ENCODE measurements at regions not wholly inside any gene's neighbourhood (a gene's known extent, or its start where the extent isn't known, plus 50 kb on each side); places are given as distances from the start of the nearest gene placed in this dataset.

DNA sequence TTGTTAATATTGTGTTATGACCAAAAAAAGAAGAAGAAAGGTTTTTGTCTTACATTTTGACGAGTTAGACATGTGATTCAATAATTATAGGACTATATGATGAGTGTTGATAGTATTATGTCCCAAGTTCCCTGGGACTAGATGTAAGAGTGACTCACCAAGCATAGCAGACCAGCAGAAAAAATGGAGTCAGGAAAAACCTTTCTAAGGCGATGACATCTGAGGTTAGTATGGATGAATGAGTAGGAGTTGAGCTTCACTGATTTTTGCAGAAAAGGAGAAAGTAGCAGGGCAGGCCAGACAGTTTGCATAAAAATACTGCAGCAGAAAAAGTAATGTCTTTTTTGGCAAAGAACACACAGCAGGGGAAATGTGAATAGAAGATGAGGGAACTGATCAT lies 1041.3 kb upstream of the ADGRL4 start:
- FAIRE-seq, result no peak
- no peak for DNase-seq (ENCODE audit: low spot score)

DNA sequence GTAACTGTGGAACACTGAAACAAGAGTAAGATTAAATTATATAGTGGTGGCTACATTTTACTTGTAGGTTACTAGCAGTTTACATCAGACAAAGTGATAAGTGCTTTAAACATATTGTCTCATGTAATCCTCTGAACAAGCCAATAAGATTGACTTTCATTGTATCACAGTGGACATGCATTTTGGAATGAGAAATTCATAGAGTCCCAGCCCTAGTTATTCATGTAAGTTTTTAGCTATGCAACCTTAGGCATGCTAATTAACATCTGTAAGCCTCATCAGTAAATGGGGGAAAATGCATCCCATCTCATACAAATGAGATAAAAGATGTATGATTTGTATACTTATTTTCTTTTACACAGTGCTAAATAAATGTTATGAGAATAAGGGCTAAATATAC lies 1038.1 kb upstream of the ADGRL4 start:
- DNase-seq (ENCODE audit: low spot score) (no peak), FAIRE-seq (no peak)

DNA sequence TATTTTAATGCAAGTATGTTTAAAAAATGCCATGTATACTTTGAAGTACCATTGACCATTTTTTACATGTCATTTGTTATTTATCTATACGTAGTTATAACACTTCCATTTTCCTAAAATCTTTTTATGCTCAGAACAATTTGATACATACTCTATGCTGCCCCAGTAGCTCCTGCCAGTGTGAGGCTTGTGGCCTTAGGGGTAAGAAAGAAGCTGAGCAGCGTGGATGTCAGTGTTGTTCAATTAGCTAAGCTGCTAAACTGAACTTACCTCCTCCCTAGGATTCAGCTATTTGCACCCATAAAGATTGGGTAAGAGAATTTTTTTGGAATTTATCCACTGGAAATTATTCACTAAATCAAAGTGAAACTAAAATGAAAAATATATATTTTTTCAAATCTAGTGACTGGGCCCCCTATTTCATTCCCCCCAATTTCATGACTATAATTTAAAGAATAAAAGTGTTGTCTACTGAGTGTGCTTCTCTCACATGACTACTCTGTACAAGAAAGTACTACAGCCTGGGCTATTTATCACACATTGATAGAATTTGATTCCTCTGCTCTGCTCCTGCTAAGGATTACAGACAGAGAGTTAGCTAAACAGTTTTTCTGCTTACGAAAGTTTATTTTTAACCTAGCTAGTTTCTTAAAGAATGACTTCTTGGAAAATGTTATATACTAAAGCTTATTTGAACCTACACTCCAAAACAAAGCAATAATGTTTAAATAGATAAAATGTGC lies 1030.3 kb upstream of the ADGRL4 start:
- no peak for FAIRE-seq
- DNase-seq (ENCODE audit: low spot score), result no peak

DNA sequence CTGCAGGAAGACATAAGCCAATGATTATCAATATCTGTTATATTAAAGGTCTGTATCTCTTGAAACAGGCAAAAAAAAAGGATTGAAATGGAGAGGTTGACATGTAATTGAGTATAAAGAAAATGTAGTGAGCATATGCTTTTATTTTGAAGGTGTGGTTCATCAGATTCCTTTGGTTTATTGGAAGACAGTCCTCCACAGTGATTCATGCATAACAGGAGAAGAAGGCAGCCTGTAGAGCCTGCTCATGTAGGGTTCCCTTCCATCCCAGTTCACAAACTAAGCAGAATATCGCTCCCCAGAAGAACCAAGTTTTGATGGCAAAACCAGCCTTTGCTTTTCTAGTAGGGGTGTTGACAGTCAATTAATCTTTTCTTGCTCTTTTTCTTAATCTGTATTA lies 1016.8 kb upstream of the ADGRL4 start:
- FAIRE-seq, result no peak
- DNase-seq (ENCODE audit: low spot score), result no peak

DNA sequence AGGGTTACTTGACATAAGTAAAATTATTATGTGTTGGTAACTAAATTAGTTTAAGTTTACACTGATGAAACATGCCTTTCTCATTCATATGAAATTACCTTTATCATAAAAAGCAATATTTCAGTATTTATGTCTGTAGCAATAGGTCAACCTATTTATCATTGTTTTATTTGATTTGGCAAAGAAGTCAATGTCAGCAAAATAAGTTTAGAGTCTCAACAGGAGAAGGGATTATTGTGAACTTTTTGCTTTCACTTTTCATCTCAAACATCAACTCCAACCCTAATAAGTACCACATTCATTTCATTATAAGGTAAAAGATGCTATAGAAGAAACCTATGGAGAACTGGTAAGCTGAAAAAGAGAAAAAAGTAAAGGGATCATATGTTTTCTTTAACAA lies 1015.4 kb upstream of the ADGRL4 start:
- DNase-seq (ENCODE audit: low spot score) (no peak), FAIRE-seq (no peak)

DNA sequence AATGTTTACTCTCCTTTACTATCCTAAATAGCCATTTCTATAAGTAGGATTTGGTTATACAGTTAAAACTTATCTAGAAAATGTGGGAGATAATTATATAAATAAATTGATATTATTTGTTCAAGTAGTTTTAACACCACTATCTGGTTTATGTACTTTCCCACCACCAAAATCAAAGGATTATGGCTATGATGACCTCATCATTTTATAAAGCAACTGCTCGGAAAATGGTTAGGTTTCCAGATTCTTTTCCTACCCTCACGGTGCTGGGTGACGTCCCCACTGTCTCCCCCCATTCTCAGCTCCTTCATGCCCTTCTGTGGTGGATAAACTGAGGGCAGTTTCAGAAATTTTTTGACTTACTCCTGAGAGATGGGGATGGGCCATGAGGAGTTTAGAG lies 1011.8 kb upstream of the ADGRL4 start:
- no peak for DNase-seq (ENCODE audit: low spot score)
- no peak for FAIRE-seq

DNA sequence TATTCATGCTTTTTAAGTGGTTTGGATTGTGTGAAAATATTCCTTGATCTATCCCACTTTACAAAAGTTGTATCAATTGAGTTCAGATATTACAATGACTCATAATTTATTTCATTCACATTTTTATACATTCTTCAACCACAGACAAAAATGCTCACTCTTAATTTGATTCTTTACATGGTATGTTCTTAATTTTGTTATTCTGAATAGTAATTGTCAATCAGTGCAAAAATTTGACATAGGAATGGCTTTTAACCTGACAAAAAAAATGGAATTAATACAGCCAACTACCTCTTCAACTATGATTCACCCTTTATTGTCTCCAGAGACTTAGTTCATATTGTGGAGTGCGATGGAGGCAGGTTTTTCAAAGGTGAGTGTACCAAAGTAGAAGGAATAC lies 1002.4 kb upstream of the ADGRL4 start:
- DNase-seq (ENCODE audit: low spot score) (no peak), FAIRE-seq (no peak)

DNA sequence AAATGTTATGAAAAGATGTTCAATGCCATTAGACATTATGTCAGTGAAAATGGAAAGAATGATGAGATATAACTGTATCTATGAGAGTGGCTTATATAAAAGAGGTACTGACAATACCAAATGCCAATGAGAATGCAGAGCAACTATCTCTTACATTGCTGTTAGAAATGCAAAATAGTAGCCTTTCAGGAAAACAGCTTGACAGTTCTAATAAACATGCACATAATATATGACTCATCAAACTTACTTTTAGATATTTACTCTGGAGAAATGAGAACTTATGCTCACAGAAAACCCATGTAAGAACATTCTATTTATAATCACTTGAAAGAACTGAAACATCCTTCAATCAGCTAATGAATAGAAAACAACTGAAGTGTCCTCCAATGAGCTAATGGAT lies 996.7 kb upstream of the ADGRL4 start:
- DNase-seq (ENCODE audit: low spot score) (no peak), FAIRE-seq (no peak)

DNA sequence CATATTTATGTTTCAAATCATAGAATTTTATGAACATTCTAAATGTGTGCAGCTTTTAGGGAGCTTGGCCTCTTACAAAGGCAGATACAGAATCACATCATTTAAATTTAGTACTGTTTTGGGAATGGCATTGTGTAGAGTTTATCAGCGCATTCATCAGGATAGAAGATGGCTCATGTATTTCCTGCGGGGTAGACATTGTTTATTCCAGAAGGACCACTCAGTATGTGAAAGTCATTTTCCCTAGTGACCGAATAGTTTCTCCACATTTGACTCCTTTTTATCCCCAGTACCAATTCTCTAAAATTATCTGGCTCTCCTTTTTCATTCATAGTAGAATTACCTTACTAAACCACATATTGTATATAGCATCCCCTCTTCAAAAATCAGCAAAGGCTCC lies 981.9 kb upstream of the ADGRL4 start:
- DNase-seq (ENCODE audit: low spot score) (no peak), FAIRE-seq (no peak)

DNA sequence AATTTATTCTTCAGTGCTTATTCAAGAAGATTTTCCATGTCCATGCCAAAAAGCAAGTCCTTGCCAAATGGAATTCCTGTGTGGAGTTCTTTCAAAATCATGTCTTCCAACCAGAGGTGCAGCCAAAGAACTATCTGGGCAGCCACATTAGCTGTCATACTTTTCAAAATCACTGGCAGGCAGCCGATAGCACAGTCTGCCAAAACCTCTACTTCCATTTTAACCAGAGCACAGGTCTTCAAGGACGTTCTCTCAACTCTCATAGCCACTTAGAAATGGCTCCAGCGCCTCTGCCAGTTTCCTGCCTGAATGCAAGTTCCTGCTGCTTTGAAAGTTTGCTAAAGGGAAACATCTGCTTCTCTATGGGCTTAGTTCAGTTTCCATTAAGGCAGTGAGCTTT lies 975.7 kb upstream of the ADGRL4 start:
- no peak for DNase-seq (ENCODE audit: low spot score)
- no peak for FAIRE-seq

DNA sequence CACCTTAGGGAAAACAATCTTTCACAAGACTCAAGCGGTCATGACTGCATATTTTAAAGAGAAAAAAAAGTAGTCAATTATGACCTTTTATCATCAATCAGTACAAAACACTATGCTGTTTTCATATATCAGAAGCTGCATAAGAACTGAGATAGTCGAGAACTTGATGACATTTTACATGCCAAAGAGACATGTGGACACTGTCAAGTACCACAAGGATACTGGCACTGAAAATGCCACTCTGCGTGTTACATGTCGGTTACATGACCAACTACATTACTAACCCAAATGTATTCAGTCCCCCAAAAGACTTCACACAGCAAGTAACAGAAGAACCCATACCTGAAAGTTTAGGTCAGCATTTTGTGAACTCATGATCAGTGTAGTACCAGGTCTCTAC lies 975.0 kb upstream of the ADGRL4 start:
- FAIRE-seq (no peak), DNase-seq (ENCODE audit: low spot score) (no peak)

DNA sequence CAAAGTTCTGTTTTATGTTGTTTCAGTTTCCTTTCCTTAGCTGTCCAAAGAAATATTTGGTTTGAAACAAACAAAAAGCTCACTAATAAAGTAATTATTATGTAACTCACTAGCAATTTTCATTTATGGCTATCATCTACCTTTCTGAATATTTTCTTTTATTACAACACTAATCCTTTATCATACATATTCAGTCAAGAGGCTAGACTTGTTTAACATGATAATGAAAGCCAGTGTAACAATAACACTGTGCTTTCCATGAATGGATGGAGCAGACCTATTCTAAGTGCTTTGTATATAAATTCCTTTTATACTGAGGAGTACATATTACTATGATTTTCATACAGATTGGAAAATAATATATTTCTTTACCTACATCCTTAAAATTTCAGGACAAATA lies 972.8 kb upstream of the ADGRL4 start:
- DNase-seq (ENCODE audit: low spot score) (no peak), FAIRE-seq (no peak)

DNA sequence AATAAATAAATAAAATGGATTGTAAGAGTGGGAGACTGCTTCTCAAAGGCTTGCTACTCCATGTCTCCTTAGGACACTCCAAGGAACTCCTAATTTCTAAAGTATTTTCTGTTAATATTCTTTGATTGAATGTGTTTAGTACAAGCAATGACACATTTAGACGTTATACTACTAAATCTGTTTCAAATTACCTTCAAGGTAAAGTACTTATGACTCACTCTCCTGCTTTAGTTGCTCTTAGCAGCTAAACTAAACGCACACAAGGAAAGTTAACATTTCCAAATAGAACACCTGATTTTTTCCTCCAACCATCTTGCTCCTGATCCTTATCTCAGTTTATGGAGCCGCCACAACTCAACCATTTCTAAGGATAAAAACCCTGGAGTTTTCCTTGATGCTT lies 969.8 kb upstream of the ADGRL4 start:
- DNase-seq (ENCODE audit: low spot score) (no peak), FAIRE-seq (no peak)

DNA sequence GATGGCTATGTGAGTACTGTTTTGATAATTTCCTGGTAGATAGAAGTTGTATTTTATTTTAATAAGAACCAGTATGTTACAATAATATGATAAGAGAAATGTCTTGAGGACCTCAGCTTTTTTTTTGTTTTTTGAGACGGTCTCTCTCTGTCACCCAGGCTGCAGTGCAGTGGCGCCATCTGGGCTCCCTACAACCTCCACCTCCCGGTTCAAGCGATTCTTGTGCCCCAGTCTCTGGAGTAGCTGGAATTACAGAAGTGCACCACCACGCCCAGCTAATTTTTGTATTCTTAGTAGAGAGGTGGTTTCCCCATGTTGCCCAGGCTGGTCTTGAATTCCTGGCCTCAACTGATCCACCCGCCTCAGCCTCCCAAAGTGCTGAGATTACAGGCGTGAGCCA lies 968.1 kb upstream of the ADGRL4 start:
- FAIRE-seq (no peak), DNase-seq (ENCODE audit: low spot score) (no peak)

DNA sequence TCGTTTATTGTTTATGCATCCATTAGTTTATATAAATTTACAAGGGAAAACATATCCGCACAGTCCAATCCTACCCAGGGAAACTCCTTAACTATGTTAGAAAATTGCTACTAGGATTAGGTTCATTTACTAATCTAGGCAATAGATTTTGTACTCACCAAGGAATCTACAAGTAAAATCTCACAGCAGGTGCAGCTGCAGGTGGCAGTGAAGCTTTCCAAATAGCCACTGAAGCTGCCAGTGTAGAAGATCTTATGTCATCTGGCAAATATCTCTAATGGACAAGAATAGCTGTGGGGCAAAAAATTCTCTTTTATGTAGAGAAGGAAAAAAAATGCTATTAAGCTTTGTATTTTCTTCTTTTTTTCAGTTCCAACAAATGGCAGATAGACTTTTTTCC lies 963.4 kb upstream of the ADGRL4 start:
- FAIRE-seq (no peak), DNase-seq (ENCODE audit: low spot score) (no peak)

DNA sequence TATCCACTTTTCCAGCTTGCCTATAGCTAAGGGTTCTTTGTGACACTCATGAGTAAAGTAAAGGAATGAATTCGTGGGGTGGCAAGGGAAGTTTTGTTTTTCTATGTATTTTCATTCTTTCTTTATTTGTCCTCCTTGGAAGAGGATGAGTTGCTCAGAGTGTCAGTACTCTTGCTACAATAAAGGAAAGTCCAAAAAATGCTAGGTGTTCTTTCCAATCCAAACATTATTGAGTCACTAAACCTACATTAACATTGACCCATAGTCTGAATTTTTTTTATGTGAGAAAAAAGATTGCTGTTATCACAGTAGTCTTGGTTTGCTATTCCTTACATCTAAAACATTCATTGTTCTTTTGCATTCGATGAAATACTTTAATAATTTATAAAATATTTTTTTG lies 959.9 kb upstream of the ADGRL4 start:
- no peak for FAIRE-seq
- DNase-seq (ENCODE audit: low spot score), result no peak

DNA sequence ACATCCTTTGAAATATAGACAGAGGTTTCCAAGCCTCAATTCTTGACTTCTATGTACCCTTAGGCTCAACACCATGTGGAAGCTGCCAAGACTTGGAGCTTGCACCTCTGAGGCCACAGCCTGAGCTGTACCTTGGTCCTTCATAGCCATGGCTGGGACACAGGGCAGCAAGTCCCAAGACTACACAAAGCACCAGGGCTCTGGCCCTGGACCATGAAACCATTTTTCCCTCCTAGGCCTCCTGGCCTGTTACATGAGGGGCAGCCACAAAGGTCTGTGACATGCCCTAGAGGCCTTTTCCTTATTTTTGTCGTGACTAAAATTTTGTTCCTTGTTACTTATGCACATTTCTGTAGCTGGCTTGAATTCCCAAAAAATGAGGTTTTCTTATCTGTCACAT lies 953.1 kb upstream of the ADGRL4 start:
- FAIRE-seq, result no peak

DNA sequence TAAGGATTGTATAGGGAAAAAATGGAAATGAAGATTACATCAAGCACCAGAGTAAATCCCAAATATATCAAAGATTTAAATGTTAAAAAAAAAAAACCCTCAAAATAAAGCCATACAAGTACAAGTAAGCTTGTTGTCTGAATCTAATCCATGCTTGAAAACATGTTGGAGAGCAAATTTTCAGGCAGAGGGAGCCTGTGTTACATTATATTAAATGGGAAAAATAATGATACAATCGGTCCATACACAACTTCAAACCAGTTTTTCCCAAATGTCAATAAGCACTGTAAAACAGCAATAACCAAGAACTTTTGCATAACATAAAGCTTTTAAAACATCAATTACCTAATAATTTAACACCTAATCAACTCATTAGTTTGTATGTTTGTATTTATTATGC lies 949.4 kb upstream of the ADGRL4 start:
- DNase-seq (ENCODE audit: low spot score), result no peak
- no peak for FAIRE-seq

More for the DNA sequence above, 953.1 kb upstream of the ADGRL4 start:
- DNase-seq (ENCODE audit: low spot score), result no peak

DNA sequence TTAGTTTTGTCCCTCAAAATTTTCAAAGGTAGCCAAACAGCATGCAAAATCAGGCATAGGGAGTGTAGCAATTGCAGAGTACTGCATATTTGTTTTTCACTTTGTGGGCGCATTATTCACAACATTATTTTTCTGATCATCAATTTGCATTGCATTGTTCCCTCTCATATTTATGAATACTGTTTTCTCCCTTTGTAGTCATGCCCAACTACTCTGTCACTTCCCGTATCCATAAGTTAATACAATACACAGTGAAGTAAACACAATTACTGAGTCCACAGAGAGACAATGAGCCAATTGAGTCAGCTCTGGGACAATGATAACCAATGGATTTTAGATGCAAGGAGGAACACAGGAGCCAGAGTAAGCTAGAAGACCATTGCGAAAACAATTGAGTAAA lies 944.0 kb upstream of the ADGRL4 start:
- DNase-seq (ENCODE audit: low spot score) (no peak), FAIRE-seq (peak; percentile 17)

DNA sequence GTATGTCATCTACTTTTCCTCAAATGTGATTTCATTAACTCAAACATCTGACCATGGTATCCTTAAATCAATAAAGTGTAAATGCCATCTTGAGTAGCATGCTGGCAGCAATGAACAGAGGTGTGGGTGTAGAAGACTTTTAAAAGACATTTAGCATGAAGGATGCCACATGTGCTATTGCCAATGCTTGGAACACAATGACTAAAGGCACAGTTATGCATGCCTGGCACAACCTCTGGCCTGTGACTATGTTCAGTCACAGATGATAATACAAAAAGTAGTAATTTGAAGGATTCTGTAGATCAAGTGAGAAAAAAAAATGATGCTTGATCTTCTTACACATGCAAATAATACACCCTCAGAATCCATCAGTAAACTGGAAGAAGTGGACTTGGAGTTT lies 938.9 kb upstream of the ADGRL4 start:
- DNase-seq (ENCODE audit: low spot score) (no peak), FAIRE-seq (no peak)

DNA sequence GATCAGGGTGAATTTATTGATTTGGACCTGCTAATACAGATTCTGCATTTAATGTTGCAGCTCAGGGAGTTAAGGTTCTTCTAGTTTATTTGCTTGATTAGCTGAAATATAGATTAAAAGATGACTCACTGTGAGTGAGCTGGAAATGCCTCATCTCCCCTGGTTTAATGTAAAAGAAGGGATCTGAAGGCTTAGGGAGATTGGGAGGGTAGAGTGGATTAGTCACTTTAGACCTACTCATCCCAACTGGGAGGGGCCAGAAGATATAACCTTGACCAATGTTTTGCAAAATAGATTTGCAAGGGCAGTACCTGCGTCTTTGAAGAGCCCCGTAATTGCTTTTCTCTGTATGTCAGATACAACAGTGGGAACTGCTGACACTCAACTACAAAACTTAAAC lies 922.8 kb upstream of the ADGRL4 start:
- no peak for DNase-seq (ENCODE audit: low spot score)
- FAIRE-seq, result no peak

DNA sequence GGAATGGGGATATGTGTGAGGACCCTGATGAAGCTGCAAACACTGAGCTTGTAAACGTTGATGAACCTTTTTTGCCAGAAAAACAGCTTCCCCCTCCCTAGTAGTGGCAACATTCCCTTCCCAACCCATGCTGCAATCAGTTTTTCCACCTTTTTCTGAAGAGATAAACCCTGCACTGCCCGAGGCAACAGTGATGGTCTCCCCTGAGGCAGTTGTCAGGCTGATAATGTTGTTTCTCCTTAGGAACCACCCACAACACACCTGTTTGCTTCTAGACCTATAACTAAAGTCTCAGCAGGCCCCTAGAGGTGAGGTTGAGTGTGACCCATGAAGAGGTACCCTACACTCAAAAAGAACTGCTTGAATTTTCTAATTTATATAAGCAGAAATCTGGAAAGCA lies 922.4 kb upstream of the ADGRL4 start:
- DNase-seq (ENCODE audit: low spot score) (no peak), FAIRE-seq (no peak)

DNA sequence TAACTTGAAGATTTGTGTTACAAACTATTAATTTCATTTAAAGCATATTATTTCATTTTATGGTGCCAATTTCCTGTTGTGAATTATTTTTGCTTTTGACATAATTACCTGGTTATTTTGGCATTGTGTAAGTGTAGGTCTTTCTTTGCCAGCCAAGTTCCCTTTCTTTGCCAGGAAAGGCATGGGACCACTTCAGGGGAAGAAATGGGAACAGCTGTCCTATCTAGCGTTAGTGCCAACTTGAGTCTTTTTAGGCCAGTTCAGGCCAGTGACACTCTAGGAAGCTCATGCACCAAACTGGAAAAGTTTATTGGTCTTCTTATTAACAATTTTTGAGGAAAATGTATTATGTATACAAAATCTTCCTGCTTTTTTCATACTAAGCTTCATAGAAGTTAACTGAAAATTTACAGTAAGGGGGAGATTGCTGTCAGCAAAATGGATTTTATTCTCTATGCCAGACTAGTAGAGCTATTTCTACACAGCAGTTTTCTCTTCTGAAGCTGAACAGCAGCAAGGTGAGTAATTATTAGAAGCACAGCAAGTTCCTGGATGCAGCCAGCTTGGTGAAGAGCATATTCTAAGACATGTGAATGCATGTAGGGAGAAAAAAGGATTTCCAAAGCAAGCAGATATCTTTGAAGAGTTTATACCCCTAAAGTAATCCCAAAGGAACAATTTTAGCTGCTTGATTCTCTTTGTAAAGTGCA lies 914.6 kb upstream of the ADGRL4 start:
- no peak for DNase-seq (ENCODE audit: low spot score)
- FAIRE-seq, result no peak

Measured in urothelium cell line (cell line).